GM23338 (cell line): ENCODE measurements at regions not wholly inside any gene's neighbourhood (a gene's known extent, or its start where the extent isn't known, plus 50 kb on each side); places are given as distances from the start of the nearest gene placed in this dataset.

Experiments
- ATAC-seq: fragments of 200-7000 bp; cut with Tn5 transposase; 3 replicates; pipeline ENCODE4 v1.9.1; 2020
- DNase-seq: peaks from one replicate; pipeline ENCODE4 v3.0.0-alpha.2; 2015; ENCODE audit warnings: low spot score
- H2AFZ ChIP-seq: fragments of 200-600 bp; sonication (generic); 2 replicates; pipeline ENCODE4 v1.8.0; 2016; ENCODE audit warnings: antibody characterized with exemption, mild to moderate bottlenecking, moderate library complexity
- H3F3A ChIP-seq: fragments of 200-600 bp; sonication (generic); replicated peaks from 2 replicates; pipeline ENCODE4 v1.8.0; 2017; ENCODE audit warnings: antibody characterized with exemption, mixed run types, low read depth
- H3K27ac ChIP-seq: fragments of 200-600 bp; sonication (generic); 2 replicates; pipeline ENCODE4 v1.6.1; 2016; ENCODE audit warnings: low read depth
- H3K27me3 ChIP-seq: fragments of 200-600 bp; sonication (generic); 2 replicates; pipeline ENCODE4 v1.8.0; 2016; ENCODE audit warnings: mild to moderate bottlenecking, mixed run types, moderate library complexity; ENCODE audit not compliant: insufficient read depth
- H3K36me3 ChIP-seq: fragments of 200-600 bp; sonication (generic); 2 replicates; pipeline ENCODE4 v1.8.0; 2016; ENCODE audit warnings: mild to moderate bottlenecking; ENCODE audit not compliant: insufficient read depth
- H3K4me1 ChIP-seq: fragments of 200-600 bp; sonication (generic); 2 replicates; pipeline ENCODE4 v1.8.0; 2016; ENCODE audit warnings: mild to moderate bottlenecking, moderate library complexity; ENCODE audit not compliant: insufficient read depth
- H3K4me2 ChIP-seq: fragments of 200-600 bp; sonication (generic); 2 replicates; pipeline ENCODE4 v1.7.1; 2017; ENCODE audit warnings: mixed run types
- H3K4me3 ChIP-seq: fragments of 200-600 bp; sonication (generic); 2 replicates; pipeline ENCODE4 v1.6.1; 2016; ENCODE audit warnings: mixed run types
- H3K79me2 ChIP-seq: fragments of 200-600 bp; sonication (generic); replicated peaks from 2 replicates; pipeline ENCODE4 v1.8.0; 2017; ENCODE audit warnings: mild to moderate bottlenecking; ENCODE audit not compliant: insufficient read depth
- H3K9me2 ChIP-seq: fragments of 200-600 bp; sonication (generic); 2 replicates; pipeline ENCODE4 v1.8.0; 2017; ENCODE audit not compliant: insufficient read depth
- H4K20me1 ChIP-seq: fragments of 200-600 bp; sonication (generic); replicated peaks from 2 replicates; pipeline ENCODE4 v1.8.0; 2017; ENCODE audit warnings: mild to moderate bottlenecking; ENCODE audit not compliant: insufficient read depth
- H3K27ac Mint-ChIP-seq: 2 replicates; pipeline ENCODE4 v1.8.0; 2020; ENCODE audit warnings: inconsistent platforms, mild to moderate bottlenecking, moderate library complexity, mixed read lengths
- H3K27me3 Mint-ChIP-seq: 3 replicates; pipeline ENCODE4 v1.8.0; 2022; ENCODE audit warnings: low read depth, mild to moderate bottlenecking, moderate library complexity, mixed read lengths, inconsistent platforms; ENCODE audit not compliant: insufficient read depth, poor library complexity
- H3K36me3 Mint-ChIP-seq: 3 replicates; pipeline ENCODE4 v1.8.0; 2021; ENCODE audit warnings: low read depth, mild to moderate bottlenecking, inconsistent platforms, moderate library complexity, mixed read lengths
- H3K4me1 Mint-ChIP-seq: 3 replicates; pipeline ENCODE4 v1.8.0; 2020; ENCODE audit warnings: mild to moderate bottlenecking, inconsistent platforms, mixed read lengths
- H3K4me3 Mint-ChIP-seq: 3 replicates; pipeline ENCODE4 v1.8.0; 2021; ENCODE audit warnings: moderate library complexity, mild to moderate bottlenecking, inconsistent platforms, mixed read lengths
- H3K9me3 Mint-ChIP-seq: 3 replicates; pipeline ENCODE4 v1.8.0; 2020; ENCODE audit warnings: moderate library complexity, mild to moderate bottlenecking, inconsistent platforms, mixed read lengths
- CREB1 ChIP-seq: fragments of 250-450 bp; sonication (Bioruptor Pico); IDR thresholded peaks from 2 replicates; pipeline ENCODE4 v1.5.0; 2020; ENCODE audit warnings: low read depth, mild to moderate bottlenecking, moderate library complexity
- EZH2 ChIP-seq: fragments of 200-600 bp; sonication (generic); IDR thresholded peaks from one replicate; pipeline ENCODE4 v1.8.0; 2017; ENCODE audit warnings: antibody characterized with exemption, mild to moderate bottlenecking, low read depth; ENCODE audit not compliant: unreplicated experiment
- EZH2phosphoT487 ChIP-seq: fragments of 200-600 bp; sonication (generic); IDR thresholded peaks from one replicate; pipeline ENCODE4 v1.8.1; 2018; ENCODE audit warnings: antibody characterized with exemption; ENCODE audit not compliant: unreplicated experiment
- JUNB ChIP-seq: IDR thresholded peaks from one replicate; pipeline ENCODE4 v1.6.1; 2016; ENCODE audit warnings: antibody characterized with exemption; ENCODE audit not compliant: unreplicated experiment
- NANOG ChIP-seq: IDR thresholded peaks from 2 replicates; pipeline ENCODE4 v1.6.1; 2016; ENCODE audit warnings: antibody characterized with exemption, borderline replicate concordance
- POLR2AphosphoS5 ChIP-seq: IDR thresholded peaks from 2 replicates; pipeline ENCODE4 v1.6.1; 2016; ENCODE audit warnings: antibody characterized with exemption, low read depth
- STAT1 ChIP-seq: IDR thresholded peaks from one replicate; pipeline ENCODE4 v1.6.1; 2016; ENCODE audit warnings: antibody characterized with exemption; ENCODE audit not compliant: unreplicated experiment
- ZNF114 ChIP-seq: fragments of 250-450 bp; sonication (Bioruptor Pico); IDR thresholded peaks from 2 replicates; pipeline ENCODE4 v1.5.0; 2020; ENCODE audit warnings: mild to moderate bottlenecking, moderate library complexity
- ZNF331 ChIP-seq: fragments of 250-450 bp; sonication (Bioruptor Pico); IDR thresholded peaks from 2 replicates; pipeline ENCODE4 v1.5.0; 2020; ENCODE audit warnings: low read depth, mild to moderate bottlenecking, moderate library complexity
- TF ChIP-seq, protein P1 (sequence below), 2 experiments: fragments of 200-600 bp in 1 of 2; sonication (generic) in 1 of 2; conservative IDR thresholded peaks; 2 replicates each; pipeline versions ENCODE4 v1.5.1 to v1.6.1; 2016 to 2017; ENCODE audit warnings: antibody characterized with exemption in 2 of 2, low read depth in 2 of 2, mild to moderate bottlenecking in 2 of 2, moderate library complexity in 1 of 2
- TF ChIP-seq, protein P2 (sequence below): fragments of 250-450 bp; sonication (Bioruptor Pico); IDR thresholded peaks from 2 replicates; pipeline ENCODE4 v1.5.0; 2020; ENCODE audit warnings: mild to moderate bottlenecking, moderate library complexity
- TF ChIP-seq, protein P3 (sequence below): IDR thresholded peaks from 2 replicates; pipeline ENCODE4 v1.6.1; 2016; ENCODE audit warnings: antibody characterized with exemption
- TF ChIP-seq, protein P4 (sequence below): IDR thresholded peaks from one replicate; pipeline ENCODE4 v1.6.1; 2018; ENCODE audit warnings: antibody characterized with exemption; ENCODE audit not compliant: unreplicated experiment

DNA sequence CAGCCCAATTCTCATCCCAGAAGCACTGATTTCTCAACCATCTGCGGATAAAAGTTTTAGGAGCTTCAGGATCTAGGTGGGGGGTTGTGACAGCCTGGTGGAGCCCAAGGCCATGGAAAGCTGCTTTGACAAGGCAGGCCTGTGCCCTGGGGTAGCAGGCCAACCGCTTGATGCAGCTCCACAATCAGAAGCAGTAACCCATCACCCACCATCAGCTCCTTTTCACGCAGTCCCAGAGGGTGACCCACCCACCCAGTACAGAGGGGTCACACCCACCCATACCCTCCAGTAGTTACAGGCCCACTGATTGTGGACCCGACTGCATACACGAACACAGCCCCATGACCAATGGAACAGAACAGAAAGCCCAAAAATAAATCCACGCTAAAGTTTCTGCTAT lies 253.9 kb downstream of the AHR start (continued):
- TF ChIP-seq EZH2phosphoT487, result no peak
- TF ChIP-seq CREB1, result no peak
- TF ChIP-seq EZH2, result no peak
- TF ChIP-seq JUNB, result no peak
- no peak for TF ChIP-seq STAT1
- TF ChIP-seq ZNF114 (CRISPR knock-in tag), result no peak

DNA sequence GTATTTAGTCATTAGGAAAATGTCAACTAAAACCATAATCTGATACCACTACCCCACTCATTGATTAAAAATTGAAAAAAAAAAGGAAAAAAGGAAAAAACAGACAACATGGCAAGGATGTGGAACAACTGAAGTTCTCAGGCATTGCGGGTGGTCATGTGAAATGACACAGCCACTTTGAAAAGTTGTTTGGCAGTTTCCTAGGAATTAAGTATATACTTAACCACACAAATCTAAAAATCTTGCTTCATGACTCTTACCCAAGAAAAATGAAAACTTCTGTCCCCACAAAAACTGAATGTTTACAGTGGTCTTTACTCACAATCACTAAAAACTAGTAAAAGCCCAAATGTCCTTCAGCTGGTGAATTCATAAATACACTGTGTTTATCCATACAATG lies 254.5 kb downstream of the AHR start:
- Histone ChIP-seq H3K9me2 (peaks cover 9% of the 10 kb centered on the region; the same call in 1 of the 2 replicates), H3K4me1 (no peaks in the 10 kb centered on the region), H3K4me3 (no peak overlapping the region), H3K27me3 (no peaks in the 10 kb centered on the region), H3F3A (no peaks in the 10 kb centered on the region), H3K27ac (no peak overlapping the region), H3K79me2 (no peaks in the 10 kb centered on the region), H3K36me3 (no peaks in the 10 kb centered on the region), H4K20me1 (no peaks in the 10 kb centered on the region), H3K4me2 (no peak overlapping the region), H2AFZ (no peak overlapping the region)
- ATAC-seq (no peak), DNase-seq (no peak)
- Mint-ChIP-seq H3K9me3 (no peaks in the 10 kb centered on the region), H3K36me3 (no peaks in the 10 kb centered on the region), H3K4me1 (no peaks in the 10 kb centered on the region), H3K27me3 (peaks cover 2% of the 10 kb centered on the region), H3K4me3 (no peak overlapping the region), H3K27ac (no peak overlapping the region)
- TF ChIP-seq CREB1 (no peak), ZNF114 (CRISPR knock-in tag) (no peak), ZNF331 (no peak), POLR2AphosphoS5 (no peak), NANOG (no peak), STAT1 (no peak), JUNB (no peak), EZH2phosphoT487 (no peak), EZH2 (no peak)
- TF ChIP-seq, protein P1, sequence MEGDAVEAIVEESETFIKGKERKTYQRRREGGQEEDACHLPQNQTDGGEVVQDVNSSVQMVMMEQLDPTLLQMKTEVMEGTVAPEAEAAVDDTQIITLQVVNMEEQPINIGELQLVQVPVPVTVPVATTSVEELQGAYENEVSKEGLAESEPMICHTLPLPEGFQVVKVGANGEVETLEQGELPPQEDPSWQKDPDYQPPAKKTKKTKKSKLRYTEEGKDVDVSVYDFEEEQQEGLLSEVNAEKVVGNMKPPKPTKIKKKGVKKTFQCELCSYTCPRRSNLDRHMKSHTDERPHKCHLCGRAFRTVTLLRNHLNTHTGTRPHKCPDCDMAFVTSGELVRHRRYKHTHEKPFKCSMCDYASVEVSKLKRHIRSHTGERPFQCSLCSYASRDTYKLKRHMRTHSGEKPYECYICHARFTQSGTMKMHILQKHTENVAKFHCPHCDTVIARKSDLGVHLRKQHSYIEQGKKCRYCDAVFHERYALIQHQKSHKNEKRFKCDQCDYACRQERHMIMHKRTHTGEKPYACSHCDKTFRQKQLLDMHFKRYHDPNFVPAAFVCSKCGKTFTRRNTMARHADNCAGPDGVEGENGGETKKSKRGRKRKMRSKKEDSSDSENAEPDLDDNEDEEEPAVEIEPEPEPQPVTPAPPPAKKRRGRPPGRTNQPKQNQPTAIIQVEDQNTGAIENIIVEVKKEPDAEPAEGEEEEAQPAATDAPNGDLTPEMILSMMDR (conservative IDR thresholded peaks at IDR 0.05; ENCODE audit: low read depth in 2 of 2), result no peak
- TF ChIP-seq, protein P2, sequence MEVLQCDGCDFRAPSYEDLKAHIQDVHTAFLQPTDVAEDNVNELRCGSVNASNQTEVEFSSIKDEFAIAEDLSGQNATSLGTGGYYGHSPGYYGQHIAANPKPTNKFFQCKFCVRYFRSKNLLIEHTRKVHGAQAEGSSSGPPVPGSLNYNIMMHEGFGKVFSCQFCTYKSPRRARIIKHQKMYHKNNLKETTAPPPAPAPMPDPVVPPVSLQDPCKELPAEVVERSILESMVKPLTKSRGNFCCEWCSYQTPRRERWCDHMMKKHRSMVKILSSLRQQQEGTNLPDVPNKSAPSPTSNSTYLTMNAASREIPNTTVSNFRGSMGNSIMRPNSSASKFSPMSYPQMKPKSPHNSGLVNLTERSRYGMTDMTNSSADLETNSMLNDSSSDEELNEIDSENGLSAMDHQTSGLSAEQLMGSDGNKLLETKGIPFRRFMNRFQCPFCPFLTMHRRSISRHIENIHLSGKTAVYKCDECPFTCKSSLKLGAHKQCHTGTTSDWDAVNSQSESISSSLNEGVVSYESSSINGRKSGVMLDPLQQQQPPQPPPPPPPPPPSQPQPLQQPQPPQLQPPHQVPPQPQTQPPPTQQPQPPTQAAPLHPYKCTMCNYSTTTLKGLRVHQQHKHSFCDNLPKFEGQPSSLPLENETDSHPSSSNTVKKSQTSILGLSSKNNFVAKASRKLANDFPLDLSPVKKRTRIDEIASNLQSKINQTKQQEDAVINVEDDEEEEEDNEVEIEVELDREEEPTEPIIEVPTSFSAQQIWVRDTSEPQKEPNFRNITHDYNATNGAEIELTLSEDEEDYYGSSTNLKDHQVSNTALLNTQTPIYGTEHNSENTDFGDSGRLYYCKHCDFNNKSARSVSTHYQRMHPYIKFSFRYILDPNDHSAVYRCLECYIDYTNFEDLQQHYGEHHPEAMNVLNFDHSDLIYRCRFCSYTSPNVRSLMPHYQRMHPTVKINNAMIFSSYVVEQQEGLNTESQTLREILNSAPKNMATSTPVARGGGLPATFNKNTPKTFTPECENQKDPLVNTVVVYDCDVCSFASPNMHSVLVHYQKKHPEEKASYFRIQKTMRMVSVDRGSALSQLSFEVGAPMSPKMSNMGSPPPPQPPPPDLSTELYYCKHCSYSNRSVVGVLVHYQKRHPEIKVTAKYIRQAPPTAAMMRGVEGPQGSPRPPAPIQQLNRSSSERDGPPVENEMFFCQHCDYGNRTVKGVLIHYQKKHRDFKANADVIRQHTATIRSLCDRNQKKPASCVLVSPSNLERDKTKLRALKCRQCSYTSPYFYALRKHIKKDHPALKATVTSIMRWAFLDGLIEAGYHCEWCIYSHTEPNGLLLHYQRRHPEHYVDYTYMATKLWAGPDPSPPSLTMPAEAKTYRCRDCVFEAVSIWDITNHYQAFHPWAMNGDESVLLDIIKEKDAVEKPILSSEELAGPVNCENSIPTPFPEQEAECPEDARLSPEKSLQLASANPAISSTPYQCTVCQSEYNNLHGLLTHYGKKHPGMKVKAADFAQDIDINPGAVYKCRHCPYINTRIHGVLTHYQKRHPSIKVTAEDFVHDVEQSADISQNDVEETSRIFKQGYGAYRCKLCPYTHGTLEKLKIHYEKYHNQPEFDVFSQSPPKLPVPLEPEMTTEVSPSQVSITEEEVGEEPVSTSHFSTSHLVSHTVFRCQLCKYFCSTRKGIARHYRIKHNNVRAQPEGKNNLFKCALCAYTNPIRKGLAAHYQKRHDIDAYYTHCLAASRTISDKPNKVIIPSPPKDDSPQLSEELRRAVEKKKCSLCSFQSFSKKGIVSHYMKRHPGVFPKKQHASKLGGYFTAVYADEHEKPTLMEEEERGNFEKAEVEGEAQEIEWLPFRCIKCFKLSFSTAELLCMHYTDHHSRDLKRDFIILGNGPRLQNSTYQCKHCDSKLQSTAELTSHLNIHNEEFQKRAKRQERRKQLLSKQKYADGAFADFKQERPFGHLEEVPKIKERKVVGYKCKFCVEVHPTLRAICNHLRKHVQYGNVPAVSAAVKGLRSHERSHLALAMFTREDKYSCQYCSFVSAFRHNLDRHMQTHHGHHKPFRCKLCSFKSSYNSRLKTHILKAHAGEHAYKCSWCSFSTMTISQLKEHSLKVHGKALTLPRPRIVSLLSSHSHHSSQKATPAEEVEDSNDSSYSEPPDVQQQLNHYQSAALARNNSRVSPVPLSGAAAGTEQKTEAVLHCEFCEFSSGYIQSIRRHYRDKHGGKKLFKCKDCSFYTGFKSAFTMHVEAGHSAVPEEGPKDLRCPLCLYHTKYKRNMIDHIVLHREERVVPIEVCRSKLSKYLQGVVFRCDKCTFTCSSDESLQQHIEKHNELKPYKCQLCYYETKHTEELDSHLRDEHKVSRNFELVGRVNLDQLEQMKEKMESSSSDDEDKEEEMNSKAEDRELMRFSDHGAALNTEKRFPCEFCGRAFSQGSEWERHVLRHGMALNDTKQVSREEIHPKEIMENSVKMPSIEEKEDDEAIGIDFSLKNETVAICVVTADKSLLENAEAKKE, result no peak
- TF ChIP-seq, protein P3, sequence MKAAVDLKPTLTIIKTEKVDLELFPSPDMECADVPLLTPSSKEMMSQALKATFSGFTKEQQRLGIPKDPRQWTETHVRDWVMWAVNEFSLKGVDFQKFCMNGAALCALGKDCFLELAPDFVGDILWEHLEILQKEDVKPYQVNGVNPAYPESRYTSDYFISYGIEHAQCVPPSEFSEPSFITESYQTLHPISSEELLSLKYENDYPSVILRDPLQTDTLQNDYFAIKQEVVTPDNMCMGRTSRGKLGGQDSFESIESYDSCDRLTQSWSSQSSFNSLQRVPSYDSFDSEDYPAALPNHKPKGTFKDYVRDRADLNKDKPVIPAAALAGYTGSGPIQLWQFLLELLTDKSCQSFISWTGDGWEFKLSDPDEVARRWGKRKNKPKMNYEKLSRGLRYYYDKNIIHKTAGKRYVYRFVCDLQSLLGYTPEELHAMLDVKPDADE, result no peak
- TF ChIP-seq, protein P4, sequence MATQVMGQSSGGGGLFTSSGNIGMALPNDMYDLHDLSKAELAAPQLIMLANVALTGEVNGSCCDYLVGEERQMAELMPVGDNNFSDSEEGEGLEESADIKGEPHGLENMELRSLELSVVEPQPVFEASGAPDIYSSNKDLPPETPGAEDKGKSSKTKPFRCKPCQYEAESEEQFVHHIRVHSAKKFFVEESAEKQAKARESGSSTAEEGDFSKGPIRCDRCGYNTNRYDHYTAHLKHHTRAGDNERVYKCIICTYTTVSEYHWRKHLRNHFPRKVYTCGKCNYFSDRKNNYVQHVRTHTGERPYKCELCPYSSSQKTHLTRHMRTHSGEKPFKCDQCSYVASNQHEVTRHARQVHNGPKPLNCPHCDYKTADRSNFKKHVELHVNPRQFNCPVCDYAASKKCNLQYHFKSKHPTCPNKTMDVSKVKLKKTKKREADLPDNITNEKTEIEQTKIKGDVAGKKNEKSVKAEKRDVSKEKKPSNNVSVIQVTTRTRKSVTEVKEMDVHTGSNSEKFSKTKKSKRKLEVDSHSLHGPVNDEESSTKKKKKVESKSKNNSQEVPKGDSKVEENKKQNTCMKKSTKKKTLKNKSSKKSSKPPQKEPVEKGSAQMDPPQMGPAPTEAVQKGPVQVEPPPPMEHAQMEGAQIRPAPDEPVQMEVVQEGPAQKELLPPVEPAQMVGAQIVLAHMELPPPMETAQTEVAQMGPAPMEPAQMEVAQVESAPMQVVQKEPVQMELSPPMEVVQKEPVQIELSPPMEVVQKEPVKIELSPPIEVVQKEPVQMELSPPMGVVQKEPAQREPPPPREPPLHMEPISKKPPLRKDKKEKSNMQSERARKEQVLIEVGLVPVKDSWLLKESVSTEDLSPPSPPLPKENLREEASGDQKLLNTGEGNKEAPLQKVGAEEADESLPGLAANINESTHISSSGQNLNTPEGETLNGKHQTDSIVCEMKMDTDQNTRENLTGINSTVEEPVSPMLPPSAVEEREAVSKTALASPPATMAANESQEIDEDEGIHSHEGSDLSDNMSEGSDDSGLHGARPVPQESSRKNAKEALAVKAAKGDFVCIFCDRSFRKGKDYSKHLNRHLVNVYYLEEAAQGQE, result no peak
